Naive thymus-derived CD4-positive, alpha-beta T cell (primary cell): ENCODE measurements at regions not wholly inside any gene's neighbourhood (a gene's known extent, or its start where the extent isn't known, plus 50 kb on each side); places are given as distances from the start of the nearest gene placed in this dataset.

ENCODE experiments used
- ATAC-seq: fragments of 150-1000 bp; cut with Tn5 transposase; 2 replicates; pipeline ENCODE4 v1.10.0; 2021; ENCODE audit warnings: mild to moderate bottlenecking, moderate library complexity
- CTCF ChIA-PET: fragments of 350-600 bp; sonication (Branson Sonifier 250); formaldehyde crosslinking; loops from one replicate; lab custom pipeline; 2021; ENCODE audit warnings: antibody characterized with exemption; lab: Charles Lee
- POLR2A ChIA-PET: fragments of 350-600 bp; sonication (Branson Sonifier 250); formaldehyde crosslinking; loops from one replicate; lab custom pipeline; 2021; ENCODE audit warnings: antibody characterized with exemption, inconsistent platforms; lab: Charles Lee
- DNase-seq, 9 donors: peaks; one replicate each; pipeline versions ENCODE4 v3.0.0 to v3.0.0-alpha.2; 2020 to 2022; ENCODE audit warnings: mixed read lengths in 1 of 9
- H3K27ac ChIP-seq: one replicate; pipeline ENCODE4 v1.7.0; 2013; ENCODE audit warnings: mild to moderate bottlenecking, low read depth, low read length, moderate library complexity
- H3K27me3 ChIP-seq, 2 donors: one replicate each; pipeline ENCODE4 v1.7.0; 2013; ENCODE audit warnings: low read length in 2 of 2, mild to moderate bottlenecking in 2 of 2, moderate library complexity in 2 of 2; ENCODE audit not compliant: control insufficient read depth in 2 of 2, insufficient read depth in 2 of 2
- H3K36me3 ChIP-seq, 3 experiments: 1 replicate in 2 of 3; 2 replicates in 1 of 3; pipeline ENCODE4 v1.7.0; 2013; ENCODE audit warnings: low read length in 3 of 3, mild to moderate bottlenecking in 3 of 3, moderate library complexity in 1 of 3; ENCODE audit not compliant: insufficient read depth in 3 of 3, control insufficient read depth in 2 of 3
- H3K4me1 ChIP-seq, 2 donors: one replicate each; pipeline ENCODE4 v1.7.0; 2013; ENCODE audit warnings: low read length in 2 of 2, mild to moderate bottlenecking in 2 of 2, moderate library complexity in 1 of 2; ENCODE audit not compliant: control insufficient read depth in 2 of 2, insufficient read depth in 2 of 2
- H3K4me3 ChIP-seq: 2 replicates; pipeline ENCODE4 v1.7.0; 2013; ENCODE audit warnings: mild to moderate bottlenecking, low read length
- H3K9me3 ChIP-seq, 3 experiments: 1 replicate in 2 of 3; 2 replicates in 1 of 3; pipeline ENCODE4 v1.7.0; 2013; ENCODE audit warnings: low read length in 3 of 3; ENCODE audit not compliant: control insufficient read depth in 2 of 3
- H3K27ac Mint-ChIP-seq, 9 donors: one replicate each; pipeline ENCODE4 v1.8.0; 2020 to 2022; ENCODE audit warnings: mixed read lengths in 9 of 9, mild to moderate bottlenecking in 8 of 9, moderate library complexity in 5 of 9, inconsistent platforms in 2 of 9
- H3K27me3 Mint-ChIP-seq, 5 donors: one replicate each; pipeline ENCODE4 v1.8.0; 2021 to 2022; ENCODE audit warnings: mixed read lengths in 5 of 5, mild to moderate bottlenecking in 1 of 5
- H3K36me3 Mint-ChIP-seq, 5 donors: one replicate each; pipeline ENCODE4 v1.8.0; 2020 to 2022; ENCODE audit warnings: mixed read lengths in 5 of 5, mild to moderate bottlenecking in 3 of 5, inconsistent platforms in 1 of 5
- H3K4me1 Mint-ChIP-seq, 7 donors: one replicate each; pipeline ENCODE4 v1.8.0; 2020 to 2022; ENCODE audit warnings: mixed read lengths in 7 of 7, mild to moderate bottlenecking in 3 of 7, inconsistent platforms in 1 of 7
- H3K4me3 Mint-ChIP-seq, 10 donors: one replicate each; pipeline ENCODE4 v1.8.0; 2020 to 2022; ENCODE audit warnings: mild to moderate bottlenecking in 10 of 10, mixed read lengths in 10 of 10, moderate library complexity in 6 of 10, inconsistent platforms in 2 of 10
- H3K9me3 Mint-ChIP-seq, 11 donors: one replicate each; pipeline ENCODE4 v1.8.0; 2020 to 2022; ENCODE audit warnings: mixed read lengths in 11 of 11, mild to moderate bottlenecking in 4 of 11, inconsistent platforms in 1 of 11, moderate library complexity in 1 of 11
- intact Hi-C, 2 donors: fragments of 100-400 bp; cut with micrococcal nuclease; formaldehyde crosslinking; loops; one replicate each; pipeline ENCODE4 v1.15.1; 2023

- Mint-ChIP-seq H3K4me1 (no peaks in the 10 kb centered on the region), H3K27me3 (peaks cover 0 to 11% (median 0%) of the 10 kb centered on the region in 5 donors), H3K36me3 (no peaks in the 10 kb centered on the region), H3K4me3 (no peak overlapping the region), H3K9me3 (peaks cover 0 to 2% (median 0%) of the 10 kb centered on the region in 11 donors), H3K27ac (no peak overlapping the region)
- H3K9me3 ChIP-seq: no peaks in the 10 kb centered on the region
- no peaks in the 10 kb centered on the region for H3K27me3 ChIP-seq
- ChIA-PET CTCF (no interaction called here), POLR2A (no interaction called here)
- DNase-seq: no peak
- ATAC-seq: no peak
- no peaks in the 10 kb centered on the region for H3K36me3 ChIP-seq
- no peaks in the 10 kb centered on the region for H3K4me1 ChIP-seq
- no peak overlapping the region for H3K4me3 ChIP-seq
- no peak overlapping the region for H3K27ac ChIP-seq
- intact Hi-C loops: no loop called here
These were observed 205.0 kb upstream of the RAG2 start for GRCh38 chr11:36803084-36803483.

GRCh38 chr11:36792996-36793914 lies 195.2 kb upstream of the RAG2 start:
- intact Hi-C loops: no loop called here
- Mint-ChIP-seq H3K27me3 (peaks cover 0 to 22% (median 6%) of the 10 kb centered on the region in 5 donors), H3K4me1 (no peaks in the 10 kb centered on the region), H3K27ac (no peak overlapping the region), H3K36me3 (no peaks in the 10 kb centered on the region), H3K9me3 (peaks cover 0 to 7% (median 0%) of the 10 kb centered on the region in 11 donors), H3K4me3 (no peak overlapping the region)
- DNase-seq (no peak), ATAC-seq (no peak)
- no peaks in the 10 kb centered on the region for H3K4me1 ChIP-seq
- H3K36me3 ChIP-seq: no peaks in the 10 kb centered on the region
- no peaks in the 10 kb centered on the region for H3K9me3 ChIP-seq
- H3K4me3 ChIP-seq: no peak overlapping the region
- POLR2A ChIA-PET: no interaction called here
- CTCF ChIA-PET: interaction anchor here (0.7 kb wide), 1 partner anchor 11 kb away, joined by 3 read pairs; no protein-coding TSS in a partner anchor
- H3K27me3 ChIP-seq: no peaks in the 10 kb centered on the region
- H3K27ac ChIP-seq: no peak overlapping the region

- POLR2A ChIA-PET: no interaction called here
- no peaks in the 10 kb centered on the region for H3K4me1 Mint-ChIP-seq
- H3K27ac Mint-ChIP-seq: no peak overlapping the region
- peaks cover 0 to 26% (median 6%) of the 10 kb centered on the region in 5 donors for H3K27me3 Mint-ChIP-seq
- Histone ChIP-seq H3K27me3 (no peaks in the 10 kb centered on the region), H3K36me3 (no peaks in the 10 kb centered on the region), H3K4me1 (no peaks in the 10 kb centered on the region), H3K9me3 (no peaks in the 10 kb centered on the region), H3K27ac (no peak overlapping the region), H3K4me3 (no peak overlapping the region)
- DNase-seq: no peak
- CTCF ChIA-PET: no interaction called here
- ATAC-seq: no peak
- intact Hi-C loops: no loop called here
- no peaks in the 10 kb centered on the region for H3K36me3 Mint-ChIP-seq
- H3K4me3 Mint-ChIP-seq: no peak overlapping the region
- peaks cover 0 to 7% (median 0%) of the 10 kb centered on the region in 11 donors for H3K9me3 Mint-ChIP-seq
These were observed 193.9 kb upstream of the RAG2 start for GRCh38 chr11:36791957-36792356.

GRCh38 chr11:36790526-36790925 lies 192.5 kb upstream of the RAG2 start:
- ATAC-seq (no peak), DNase-seq (no peak)
- H3K27ac Mint-ChIP-seq: no peak overlapping the region
- Histone ChIP-seq H3K27me3 (no peaks in the 10 kb centered on the region), H3K36me3 (no peaks in the 10 kb centered on the region), H3K4me3 (no peak overlapping the region), H3K4me1 (no peaks in the 10 kb centered on the region), H3K27ac (no peak overlapping the region), H3K9me3 (no peaks in the 10 kb centered on the region)
- no peaks in the 10 kb centered on the region for H3K36me3 Mint-ChIP-seq
- ChIA-PET POLR2A (no interaction called here), CTCF (no interaction called here)
- intact Hi-C loops: no loop called here
- H3K27me3 Mint-ChIP-seq: peaks cover 0 to 23% (median 6%) of the 10 kb centered on the region in 5 donors
- H3K4me3 Mint-ChIP-seq: no peak overlapping the region
- no peaks in the 10 kb centered on the region for H3K4me1 Mint-ChIP-seq
- peaks cover 0 to 4% (median 0%) of the 10 kb centered on the region in 11 donors for H3K9me3 Mint-ChIP-seq

GRCh38 chr11:36783808-36784207 lies 185.8 kb upstream of the RAG2 start:
- ATAC-seq: no peak
- Histone ChIP-seq H3K27ac (no peak overlapping the region), H3K9me3 (no peaks in the 10 kb centered on the region), H3K27me3 (no peaks in the 10 kb centered on the region), H3K4me3 (no peak overlapping the region), H3K36me3 (no peaks in the 10 kb centered on the region), H3K4me1 (no peaks in the 10 kb centered on the region)
- ChIA-PET CTCF (no interaction called here), POLR2A (no interaction called here)
- H3K36me3 Mint-ChIP-seq: no peaks in the 10 kb centered on the region
- peaks cover 0 to 32% (median 7%) of the 10 kb centered on the region in 5 donors for H3K27me3 Mint-ChIP-seq
- no peak overlapping the region for H3K27ac Mint-ChIP-seq
- peaks cover 0 to 4% (median 0%) of the 10 kb centered on the region in 11 donors for H3K9me3 Mint-ChIP-seq
- DNase-seq: no peak
- intact Hi-C loops: no loop called here
- no peaks in the 10 kb centered on the region for H3K4me1 Mint-ChIP-seq
- no peak overlapping the region for H3K4me3 Mint-ChIP-seq

GRCh38 chr11:36779791-36780190 lies 181.8 kb upstream of the RAG2 start:
- Mint-ChIP-seq H3K9me3 (peaks cover 0 to 3% (median 0%) of the 10 kb centered on the region in 11 donors), H3K4me3 (no peak overlapping the region), H3K4me1 (no peaks in the 10 kb centered on the region), H3K36me3 (no peaks in the 10 kb centered on the region), H3K27me3 (peaks cover 0 to 23% (median 9%) of the 10 kb centered on the region in 5 donors), H3K27ac (no peak overlapping the region)
- Histone ChIP-seq H3K4me1 (no peaks in the 10 kb centered on the region), H3K9me3 (no peaks in the 10 kb centered on the region), H3K27ac (no peak overlapping the region), H3K4me3 (no peak overlapping the region), H3K36me3 (no peaks in the 10 kb centered on the region), H3K27me3 (no peaks in the 10 kb centered on the region)
- no peak for DNase-seq
- ChIA-PET CTCF (no interaction called here), POLR2A (no interaction called here)
- no peak for ATAC-seq
- intact Hi-C loops: no loop called here

GRCh38 chr11:36777311-36777710 lies 179.3 kb upstream of the RAG2 start:
- Mint-ChIP-seq H3K27ac (no peak overlapping the region), H3K9me3 (peaks cover 0 to 3% (median 0%) of the 10 kb centered on the region in 11 donors), H3K27me3 (peaks cover 3 to 18% (median 4%) of the 10 kb centered on the region in 5 donors), H3K4me3 (no peak overlapping the region), H3K36me3 (no peaks in the 10 kb centered on the region), H3K4me1 (no peaks in the 10 kb centered on the region)
- Histone ChIP-seq H3K4me1 (no peaks in the 10 kb centered on the region), H3K36me3 (no peaks in the 10 kb centered on the region), H3K27ac (no peak overlapping the region), H3K9me3 (no peaks in the 10 kb centered on the region), H3K27me3 (no peaks in the 10 kb centered on the region), H3K4me3 (no peak overlapping the region)
- intact Hi-C loops: no loop called here
- no peak for DNase-seq
- ATAC-seq: no peak
- POLR2A ChIA-PET: no interaction called here
- CTCF ChIA-PET: no interaction called here
